ENCODE measurements at regions not wholly inside any gene's neighbourhood (a gene's known extent, or its start where the extent isn't known, plus 50 kb on each side); places are given as distances from the start of the nearest gene placed in this dataset.

DNA sequence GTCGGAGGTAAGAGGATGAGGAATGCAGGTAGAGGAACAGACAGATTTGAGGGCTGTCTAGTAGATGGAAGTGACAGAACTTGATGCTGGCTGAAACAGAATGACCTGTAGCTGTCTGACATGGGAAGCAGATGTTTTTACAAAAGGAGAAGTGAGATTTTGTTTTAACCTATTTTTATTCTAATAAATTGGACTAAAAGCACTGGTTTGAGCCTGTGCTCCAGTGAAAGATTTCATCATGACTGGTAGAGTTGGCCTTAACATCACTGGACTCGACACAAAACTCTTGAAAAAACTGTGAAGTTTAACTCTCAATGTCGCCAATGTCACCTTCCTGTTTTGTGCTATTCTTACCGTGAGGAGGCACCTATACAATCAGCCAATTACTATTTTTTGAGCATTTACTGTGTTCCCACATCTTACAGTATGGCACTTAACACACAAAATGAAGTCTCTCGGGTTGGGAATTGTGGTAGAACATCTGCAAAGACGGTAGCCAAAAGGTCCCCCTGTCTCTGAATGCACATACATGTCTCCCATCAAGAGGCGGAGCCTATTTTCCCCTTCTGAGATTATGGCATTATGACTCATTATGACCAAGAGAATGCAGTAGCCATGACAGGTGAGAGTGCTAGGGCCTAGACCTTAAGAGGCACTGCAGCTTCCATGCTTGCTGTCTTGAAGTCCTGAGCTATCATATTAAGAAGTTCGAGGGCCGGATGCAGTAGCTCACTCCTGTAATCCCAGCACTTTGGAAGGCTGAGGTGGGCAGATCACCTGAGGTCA is 93.2 kb downstream of the FOXF2 start:
- H3K9me3 ChIP-seq (ENCODE audit: control extremely low read depth in 1 of 5, control insufficient read depth in 4 of 5, insufficient read depth in 2 of 5, low read depth in 1 of 5, low read length in 4 of 5), result no peaks in the 10 kb centered on the region
- POLR2A ChIA-PET, result no interaction called here
- no peak overlapping the region for H3K4me3 ChIP-seq (ENCODE audit: control insufficient read depth in 1 of 7, extremely low read depth in 1 of 7, insufficient read depth in 4 of 7, low read depth in 2 of 7, low read length in 6 of 7)
- H3K27ac ChIP-seq (ENCODE audit: insufficient read depth in 1 of 2, low read depth in 1 of 2, low read length in 2 of 2, poor library complexity in 1 of 2, severe bottlenecking in 2 of 2), result no peak overlapping the region
- H3K4me1 ChIP-seq (ENCODE audit: control extremely low read depth in 1 of 4, control insufficient read depth in 4 of 4, insufficient read depth in 4 of 4, low read length in 3 of 4), result no peaks in the 10 kb centered on the region
- no peaks in the 10 kb centered on the region for H3K36me3 ChIP-seq (ENCODE audit: control insufficient read depth in 4 of 4, insufficient read depth in 4 of 4, low read length in 3 of 4)
- H3K27me3 ChIP-seq (replicated peaks in 2 of 5; ENCODE audit: control insufficient read depth in 4 of 5, insufficient read depth in 5 of 5, low read length in 4 of 5), result peaks cover 0 to 2% (median 0%) of the 10 kb centered on the region in 5 experiments
- DNase-seq, result no peak
- CTCF ChIA-PET, result no interaction called here
- WGBS (ENCODE audit: insufficient coverage), result 86% methylated on average over 9 of the region's 9 CpGs

DNA sequence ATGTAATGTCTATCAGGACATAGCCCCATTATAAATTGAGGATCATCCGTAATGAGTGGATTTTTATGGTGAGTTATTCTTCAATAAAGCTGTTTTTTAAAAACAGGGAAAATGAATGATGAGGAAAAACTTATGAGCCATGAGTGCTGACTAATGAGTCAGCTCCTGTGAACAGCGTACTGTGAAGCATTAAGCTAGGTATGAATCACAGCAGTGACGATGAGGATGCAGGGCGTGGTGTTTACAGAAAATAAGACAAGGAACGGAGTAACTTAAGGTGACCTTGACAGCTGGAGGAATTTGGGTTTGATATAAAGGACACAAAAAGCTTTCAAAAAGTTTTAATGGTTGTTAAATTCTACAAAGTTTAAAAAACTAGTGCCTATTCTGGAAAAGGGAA is 96.3 kb downstream of the FOXF2 start:
- H3K27ac ChIP-seq (ENCODE audit: insufficient read depth in 1 of 2, low read depth in 1 of 2, low read length in 2 of 2, poor library complexity in 1 of 2, severe bottlenecking in 2 of 2), result no peak overlapping the region

GRCh38 chr6:1486387-1486786 is 97.0 kb downstream of the FOXF2 start:
- CTCF ChIA-PET, result no interaction called here
- POLR2A ChIA-PET, result no interaction called here
- Histone ChIP-seq H3K9me3 (ENCODE audit: control extremely low read depth in 1 of 5, control insufficient read depth in 4 of 5, insufficient read depth in 2 of 5, low read depth in 1 of 5, low read length in 4 of 5) (no peaks in the 10 kb centered on the region), H3K4me3 (ENCODE audit: control insufficient read depth in 1 of 7, extremely low read depth in 1 of 7, insufficient read depth in 4 of 7, low read depth in 2 of 7, low read length in 6 of 7) (no peak overlapping the region), H3K27me3 (replicated peaks in 2 of 5; ENCODE audit: control insufficient read depth in 4 of 5, insufficient read depth in 5 of 5, low read length in 4 of 5) (no peaks in the 10 kb centered on the region), H3K36me3 (ENCODE audit: control insufficient read depth in 4 of 4, insufficient read depth in 4 of 4, low read length in 3 of 4) (no peaks in the 10 kb centered on the region), H3K27ac (ENCODE audit: insufficient read depth in 1 of 2, low read depth in 1 of 2, low read length in 2 of 2, poor library complexity in 1 of 2, severe bottlenecking in 2 of 2) (no peak overlapping the region), H3K4me1 (ENCODE audit: control extremely low read depth in 1 of 4, control insufficient read depth in 4 of 4, insufficient read depth in 4 of 4, low read length in 3 of 4) (no peaks in the 10 kb centered on the region)
- DNase-seq, result no peak
- 100% methylated on average over 1 of the region's 1 CpG for WGBS (ENCODE audit: insufficient coverage)

More for the DNA sequence above, 96.3 kb downstream of the FOXF2 start:
- Histone ChIP-seq H3K4me1 (ENCODE audit: control extremely low read depth in 1 of 4, control insufficient read depth in 4 of 4, insufficient read depth in 4 of 4, low read length in 3 of 4) (no peaks in the 10 kb centered on the region), H3K27me3 (replicated peaks in 2 of 5; ENCODE audit: control insufficient read depth in 4 of 5, insufficient read depth in 5 of 5, low read length in 4 of 5) (no peaks in the 10 kb centered on the region), H3K4me3 (ENCODE audit: control insufficient read depth in 1 of 7, extremely low read depth in 1 of 7, insufficient read depth in 4 of 7, low read depth in 2 of 7, low read length in 6 of 7) (no peak overlapping the region), H3K36me3 (ENCODE audit: control insufficient read depth in 4 of 4, insufficient read depth in 4 of 4, low read length in 3 of 4) (no peaks in the 10 kb centered on the region), H3K9me3 (ENCODE audit: control extremely low read depth in 1 of 5, control insufficient read depth in 4 of 5, insufficient read depth in 2 of 5, low read depth in 1 of 5, low read length in 4 of 5) (no peaks in the 10 kb centered on the region)
- POLR2A ChIA-PET, result no interaction called here
- no peak for DNase-seq
- 98% methylated on average over 4 of the region's 5 CpGs for WGBS (ENCODE audit: insufficient coverage)
- CTCF ChIA-PET, result no interaction called here

DNA sequence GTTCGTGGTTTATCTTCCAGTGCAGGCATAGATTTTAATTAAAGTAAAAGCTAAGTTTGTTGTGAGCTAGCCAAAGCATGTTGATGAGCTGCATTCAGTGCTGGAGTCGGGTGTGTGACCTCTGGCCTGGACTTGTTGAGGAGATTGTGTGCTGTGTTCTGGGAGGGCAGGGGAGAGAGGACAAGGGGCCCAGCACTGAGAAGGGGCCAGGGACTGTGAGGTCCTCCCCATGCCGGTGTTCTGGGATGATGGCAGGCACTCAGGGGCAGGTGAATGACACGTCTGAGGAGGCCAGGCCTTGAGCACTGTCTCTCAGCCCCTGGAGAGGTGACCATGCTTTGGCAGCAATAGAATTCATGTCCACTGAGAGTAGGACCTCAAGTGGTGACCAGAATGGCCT is 97.9 kb downstream of the FOXF2 start:
- CTCF ChIA-PET, result no interaction called here
- 95% methylated on average over 3 of the region's 4 CpGs for WGBS (ENCODE audit: insufficient coverage)
- POLR2A ChIA-PET, result no interaction called here

GRCh38 chr6:1491025-1491424 is 101.6 kb downstream of the FOXF2 start:
- H3K27me3 ChIP-seq (replicated peaks in 2 of 5; ENCODE audit: control insufficient read depth in 4 of 5, insufficient read depth in 5 of 5, low read length in 4 of 5), result no peaks in the 10 kb centered on the region

More for the DNA sequence above, 97.9 kb downstream of the FOXF2 start:
- Histone ChIP-seq H3K27ac (ENCODE audit: insufficient read depth in 1 of 2, low read depth in 1 of 2, low read length in 2 of 2, poor library complexity in 1 of 2, severe bottlenecking in 2 of 2) (no peak overlapping the region), H3K27me3 (replicated peaks in 2 of 5; ENCODE audit: control insufficient read depth in 4 of 5, insufficient read depth in 5 of 5, low read length in 4 of 5) (no peaks in the 10 kb centered on the region), H3K36me3 (ENCODE audit: control insufficient read depth in 4 of 4, insufficient read depth in 4 of 4, low read length in 3 of 4) (no peaks in the 10 kb centered on the region), H3K9me3 (ENCODE audit: control extremely low read depth in 1 of 5, control insufficient read depth in 4 of 5, insufficient read depth in 2 of 5, low read depth in 1 of 5, low read length in 4 of 5) (no peaks in the 10 kb centered on the region), H3K4me3 (ENCODE audit: control insufficient read depth in 1 of 7, extremely low read depth in 1 of 7, insufficient read depth in 4 of 7, low read depth in 2 of 7, low read length in 6 of 7) (no peak overlapping the region), H3K4me1 (ENCODE audit: control extremely low read depth in 1 of 4, control insufficient read depth in 4 of 4, insufficient read depth in 4 of 4, low read length in 3 of 4) (no peaks in the 10 kb centered on the region)
- DNase-seq, result no peak

DNA sequence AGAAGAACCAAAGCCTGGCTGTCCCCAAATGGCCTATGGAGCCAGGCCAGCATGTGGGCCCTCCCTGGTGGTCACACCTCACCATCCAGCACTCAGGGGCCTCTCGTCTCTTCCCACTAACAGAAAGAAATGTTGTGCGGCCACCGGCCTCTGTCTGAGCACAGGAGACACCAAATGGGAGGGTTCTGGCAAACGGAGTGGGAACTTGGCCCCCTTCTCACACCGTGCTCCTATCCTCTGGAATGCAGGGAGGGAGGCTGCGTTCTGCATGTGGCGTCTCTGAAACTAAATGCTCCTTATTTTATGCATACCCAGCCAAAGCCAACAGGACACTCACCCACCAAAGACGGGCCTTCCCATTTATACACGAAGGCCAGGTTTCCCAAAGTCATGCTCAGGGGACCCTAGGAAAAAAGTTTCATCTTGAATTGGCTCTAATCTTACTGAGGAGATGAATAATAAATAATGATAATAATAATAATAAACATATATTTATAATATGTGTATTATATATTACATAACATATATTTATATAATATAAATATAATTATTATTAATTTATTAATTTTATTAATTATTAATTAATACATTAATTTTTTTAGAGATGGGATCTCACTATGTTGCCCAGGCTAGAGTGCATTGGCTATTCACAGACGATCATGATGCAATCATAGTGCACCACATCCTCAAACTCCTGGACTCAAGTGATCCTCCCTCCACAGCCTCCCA is 102.4 kb downstream of the FOXF2 start:
- H3K27ac ChIP-seq (ENCODE audit: insufficient read depth in 1 of 2, low read depth in 1 of 2, low read length in 2 of 2, poor library complexity in 1 of 2, severe bottlenecking in 2 of 2), result no peak overlapping the region
- DNase-seq, result no peak
- no peaks in the 10 kb centered on the region for H3K27me3 ChIP-seq (replicated peaks in 2 of 5; ENCODE audit: control insufficient read depth in 4 of 5, insufficient read depth in 5 of 5, low read length in 4 of 5)
- H3K4me3 ChIP-seq (ENCODE audit: control insufficient read depth in 1 of 7, extremely low read depth in 1 of 7, insufficient read depth in 4 of 7, low read depth in 2 of 7, low read length in 6 of 7), result no peak overlapping the region
- H3K36me3 ChIP-seq (ENCODE audit: control insufficient read depth in 4 of 4, insufficient read depth in 4 of 4, low read length in 3 of 4), result no peaks in the 10 kb centered on the region
- CTCF ChIA-PET, result no interaction called here
- no peaks in the 10 kb centered on the region for H3K4me1 ChIP-seq (ENCODE audit: control extremely low read depth in 1 of 4, control insufficient read depth in 4 of 4, insufficient read depth in 4 of 4, low read length in 3 of 4)
- WGBS (ENCODE audit: insufficient coverage), result 100% methylated on average over 4 of the region's 10 CpGs
- peaks cover 0 to 7% (median 0%) of the 10 kb centered on the region in 5 experiments for H3K9me3 ChIP-seq (ENCODE audit: control extremely low read depth in 1 of 5, control insufficient read depth in 4 of 5, insufficient read depth in 2 of 5, low read depth in 1 of 5, low read length in 4 of 5)
- POLR2A ChIA-PET, result no interaction called here

More at GRCh38 chr6:1491025-1491424, 101.6 kb downstream of the FOXF2 start:
- POLR2A ChIA-PET, result no interaction called here
- H3K27ac ChIP-seq (ENCODE audit: insufficient read depth in 1 of 2, low read depth in 1 of 2, low read length in 2 of 2, poor library complexity in 1 of 2, severe bottlenecking in 2 of 2), result no peak overlapping the region
- DNase-seq, result no peak
- H3K9me3 ChIP-seq (ENCODE audit: control extremely low read depth in 1 of 5, control insufficient read depth in 4 of 5, insufficient read depth in 2 of 5, low read depth in 1 of 5, low read length in 4 of 5), result peaks cover 0 to 4% (median 0%) of the 10 kb centered on the region in 5 experiments
- H3K4me1 ChIP-seq (ENCODE audit: control extremely low read depth in 1 of 4, control insufficient read depth in 4 of 4, insufficient read depth in 4 of 4, low read length in 3 of 4), result no peaks in the 10 kb centered on the region
- no peak overlapping the region for H3K4me3 ChIP-seq (ENCODE audit: control insufficient read depth in 1 of 7, extremely low read depth in 1 of 7, insufficient read depth in 4 of 7, low read depth in 2 of 7, low read length in 6 of 7)
- CTCF ChIA-PET, result no interaction called here
- no peaks in the 10 kb centered on the region for H3K36me3 ChIP-seq (ENCODE audit: control insufficient read depth in 4 of 4, insufficient read depth in 4 of 4, low read length in 3 of 4)
- 98% methylated on average over 11 of the region's 11 CpGs for WGBS (ENCODE audit: insufficient coverage)

GRCh38 chr6:1494671-1495070 is 105.3 kb downstream of the FOXF2 start:
- DNase-seq, result no peak
- Histone ChIP-seq H3K4me3 (ENCODE audit: control insufficient read depth in 1 of 7, extremely low read depth in 1 of 7, insufficient read depth in 4 of 7, low read depth in 2 of 7, low read length in 6 of 7) (no peak overlapping the region), H3K9me3 (ENCODE audit: control extremely low read depth in 1 of 5, control insufficient read depth in 4 of 5, insufficient read depth in 2 of 5, low read depth in 1 of 5, low read length in 4 of 5) (peaks cover 0 to 7% (median 0%) of the 10 kb centered on the region in 5 experiments), H3K4me1 (ENCODE audit: control extremely low read depth in 1 of 4, control insufficient read depth in 4 of 4, insufficient read depth in 4 of 4, low read length in 3 of 4) (no peaks in the 10 kb centered on the region), H3K27me3 (replicated peaks in 2 of 5; ENCODE audit: control insufficient read depth in 4 of 5, insufficient read depth in 5 of 5, low read length in 4 of 5) (no peaks in the 10 kb centered on the region), H3K36me3 (ENCODE audit: control insufficient read depth in 4 of 4, insufficient read depth in 4 of 4, low read length in 3 of 4) (no peaks in the 10 kb centered on the region), H3K27ac (ENCODE audit: insufficient read depth in 1 of 2, low read depth in 1 of 2, low read length in 2 of 2, poor library complexity in 1 of 2, severe bottlenecking in 2 of 2) (no peak overlapping the region)
- ChIA-PET CTCF (no interaction called here), POLR2A (no interaction called here)
- WGBS (ENCODE audit: insufficient coverage), result 88% methylated on average over 8 of the region's 9 CpGs
